Lung microvascular endothelial cell (primary cell): ENCODE measurements at regions not wholly inside any gene's neighbourhood (a gene's known extent, or its start where the extent isn't known, plus 50 kb on each side); places are given as distances from the start of the nearest gene placed in this dataset.
A peak's percentile ranks its signal among the peaks of the same experiment; 100 is the strongest.
"Not testable (repeated sequence)": the region's sequence is repeated elsewhere in the genome, so short reads cannot be mapped to it uniquely, and the experiment has no call there.

Source experiments
- DNase-seq, 2 donors: peaks; one replicate each; pipeline versions ENCODE4 v3.0.0 to v3.0.0-alpha.2; 2010; ENCODE audit warnings: low read depth in 2 of 2

- no peak for DNase-seq
These were observed 79.0 kb upstream of the SGO1 start for GRCh38 chr3:20264900-20265567.

- DNase-seq = no peak
These were observed 72.4 kb upstream of the SGO1 start for GRCh38 chr3:20258371-20258770.

- peak in 1 of 2 donors; percentile 70 for DNase-seq
These were observed 70.1 kb upstream of the SGO1 start for GRCh38 chr3:20256144-20256543.

GRCh38 chr3:20254268-20255117 is 68.5 kb upstream of the SGO1 start:
- no peak for DNase-seq

- no peak for DNase-seq
These were observed 64.8 kb upstream of the SGO1 start for GRCh38 chr3:20250786-20251185.

- no peak for DNase-seq
These were observed 64.3 kb upstream of the SGO1 start for GRCh38 chr3:20250314-20250713.

- DNase-seq = no peak
These were observed 60.7 kb upstream of the SGO1 start for GRCh38 chr3:20246662-20247061.

GRCh38 chr3:20245781-20246180 is 59.8 kb upstream of the SGO1 start:
- DNase-seq = no peak

GRCh38 chr3:20240154-20240883 is 54.3 kb upstream of the SGO1 start:
- DNase-seq = no peak

- not testable (repeated sequence) for DNase-seq
These were observed 52.2 kb upstream of the SGO1 start for GRCh38 chr3:20238199-20238598.

- DNase-seq = no peak
These were observed 50.6 kb upstream of the SGO1 start for GRCh38 chr3:20236603-20237002.
